ENCODE measurements at regions not wholly inside any gene's neighbourhood (a gene's known extent, or its start where the extent isn't known, plus 50 kb on each side); places are given as distances from the start of the nearest gene placed in this dataset.
"Not testable (repeated sequence)": the region's sequence is repeated elsewhere in the genome, so short reads cannot be mapped to it uniquely, and the experiment has no call there.

GRCh38 chr4:107366900-107367299 is 330.8 kb upstream of the DKK2 start:
- POLR2A ChIA-PET: no interaction called here
- Mint-ChIP-seq H3K27ac (no peak overlapping the region), H3K4me3 (no peak overlapping the region), H3K4me1 (no peaks in the 10 kb centered on the region), H3K27me3 (peaks cover 2 to 23% (median 12%) of the 10 kb centered on the region in 5 donors), H3K9me3 (peaks cover 0 to 9% (median 0%) of the 10 kb centered on the region in 9 donors), H3K36me3 (no peaks in the 10 kb centered on the region)
- no peak for DNase-seq
- ATAC-seq: no peak

GRCh38 chr4:107366016-107366735 is 330.1 kb upstream of the DKK2 start:
- Mint-ChIP-seq H3K4me1 (no peaks in the 10 kb centered on the region), H3K27me3 (peaks cover 2 to 23% (median 12%) of the 10 kb centered on the region in 5 donors), H3K36me3 (no peaks in the 10 kb centered on the region), H3K27ac (no peak overlapping the region), H3K4me3 (no peak overlapping the region), H3K9me3 (peaks cover 0 to 5% (median 0%) of the 10 kb centered on the region in 9 donors)
- POLR2A ChIA-PET: no interaction called here
- DNase-seq (no peak), ATAC-seq (no peak)

GRCh38 chr4:107363125-107363524 is 327.0 kb upstream of the DKK2 start:
- POLR2A ChIA-PET: no interaction called here

GRCh38 chr4:107359208-107359607 is 323.1 kb upstream of the DKK2 start:
- no peak for ATAC-seq
- POLR2A ChIA-PET: no interaction called here
- DNase-seq: no peak
- H3K4me3 Mint-ChIP-seq: no peak overlapping the region
- H3K4me1 Mint-ChIP-seq: no peaks in the 10 kb centered on the region
- H3K9me3 Mint-ChIP-seq: peaks cover 0 to 5% (median 0%) of the 10 kb centered on the region in 9 donors
- no peak overlapping the region for H3K27ac Mint-ChIP-seq
- H3K36me3 Mint-ChIP-seq: no peaks in the 10 kb centered on the region
- peaks cover 0 to 5% (median 2%) of the 10 kb centered on the region in 5 donors for H3K27me3 Mint-ChIP-seq

More at GRCh38 chr4:107363125-107363524, 327.0 kb upstream of the DKK2 start:
- no peak for DNase-seq
- Mint-ChIP-seq H3K27me3 (peaks cover 0 to 13% (median 10%) of the 10 kb centered on the region in 5 donors), H3K4me1 (no peaks in the 10 kb centered on the region), H3K9me3 (peaks cover 0 to 2% (median 0%) of the 10 kb centered on the region in 9 donors), H3K4me3 (no peak overlapping the region), H3K27ac (no peak overlapping the region), H3K36me3 (no peaks in the 10 kb centered on the region)
- ATAC-seq: no peak

- H3K27ac Mint-ChIP-seq, H3K4me1 Mint-ChIP-seq, DNase-seq, H3K36me3 Mint-ChIP-seq, POLR2A ChIA-PET, ATAC-seq, H3K27me3 Mint-ChIP-seq, H3K4me3 Mint-ChIP-seq, H3K9me3 Mint-ChIP-seq: not testable (repeated sequence)
These were observed 318.2 kb upstream of the DKK2 start for GRCh38 chr4:107354304-107354703.

GRCh38 chr4:107351196-107351595 is 315.1 kb upstream of the DKK2 start:
- DNase-seq (no peak), ATAC-seq (no peak)
- Mint-ChIP-seq H3K27me3 (peaks cover 0 to 9% (median 5%) of the 10 kb centered on the region in 5 donors), H3K27ac (no peak overlapping the region), H3K4me3 (no peak overlapping the region), H3K36me3 (no peaks in the 10 kb centered on the region), H3K9me3 (peaks cover 0 to 6% (median 0%) of the 10 kb centered on the region in 9 donors), H3K4me1 (no peaks in the 10 kb centered on the region)
- POLR2A ChIA-PET: no interaction called here

- no peak for DNase-seq
- peaks cover 0 to 5% (median 0%) of the 10 kb centered on the region in 9 donors for H3K9me3 Mint-ChIP-seq
- no peaks in the 10 kb centered on the region for H3K36me3 Mint-ChIP-seq
- peaks cover 0 to 9% (median 5%) of the 10 kb centered on the region in 5 donors for H3K27me3 Mint-ChIP-seq
- H3K4me1 Mint-ChIP-seq: no peaks in the 10 kb centered on the region
- no peak for ATAC-seq
- no peak overlapping the region for H3K4me3 Mint-ChIP-seq
- H3K27ac Mint-ChIP-seq: no peak overlapping the region
- POLR2A ChIA-PET: no interaction called here
These were observed 313.6 kb upstream of the DKK2 start for GRCh38 chr4:107349732-107350131.

- Mint-ChIP-seq H3K27me3 (peaks cover 0 to 9% (median 6%) of the 10 kb centered on the region in 5 donors), H3K4me1 (no peaks in the 10 kb centered on the region), H3K9me3 (peaks cover 0 to 5% (median 0%) of the 10 kb centered on the region in 9 donors), H3K27ac (no peak overlapping the region), H3K36me3 (no peaks in the 10 kb centered on the region), H3K4me3 (no peak overlapping the region)
- ATAC-seq: no peak
- POLR2A ChIA-PET: no interaction called here
- no peak for DNase-seq
These were observed 313.2 kb upstream of the DKK2 start for GRCh38 chr4:107349266-107349665.

- no peaks in the 10 kb centered on the region for H3K4me1 Mint-ChIP-seq
- no peak overlapping the region for H3K4me3 Mint-ChIP-seq
- H3K36me3 Mint-ChIP-seq: no peaks in the 10 kb centered on the region
- no peak for DNase-seq
- no peak for ATAC-seq
- H3K27ac Mint-ChIP-seq: no peak overlapping the region
- POLR2A ChIA-PET: no interaction called here
- H3K27me3 Mint-ChIP-seq: peaks cover 0 to 6% (median under 1%) of the 10 kb centered on the region in 5 donors
- H3K9me3 Mint-ChIP-seq: no peaks in the 10 kb centered on the region
These were observed 312.3 kb upstream of the DKK2 start for GRCh38 chr4:107348188-107349050.

GRCh38 chr4:107333518-107333917 is 297.4 kb upstream of the DKK2 start:
- peaks cover 0 to 14% (median 3%) of the 10 kb centered on the region in 9 donors for H3K9me3 Mint-ChIP-seq
- H3K27me3 Mint-ChIP-seq: peaks cover 1 to 11% (median 2%) of the 10 kb centered on the region in 5 donors
- no peak for DNase-seq
- no peak overlapping the region for H3K4me3 Mint-ChIP-seq
- POLR2A ChIA-PET: no interaction called here
- no peak for ATAC-seq
- no peak overlapping the region for H3K27ac Mint-ChIP-seq
- H3K4me1 Mint-ChIP-seq: no peaks in the 10 kb centered on the region
- H3K36me3 Mint-ChIP-seq: peaks cover 0 to 4% (median 0%) of the 10 kb centered on the region in 3 donors

GRCh38 chr4:107332656-107333055 is 296.5 kb upstream of the DKK2 start:
- not testable (repeated sequence) for H3K4me3 Mint-ChIP-seq, ATAC-seq

GRCh38 chr4:107330916-107331315 is 294.8 kb upstream of the DKK2 start:
- Mint-ChIP-seq H3K27ac (no peak overlapping the region), H3K36me3 (peaks cover 0 to 12% (median 0%) of the 10 kb centered on the region in 3 donors), H3K4me1 (no peaks in the 10 kb centered on the region), H3K9me3 (peaks cover 0 to 24% (median 11%) of the 10 kb centered on the region in 9 donors), H3K27me3 (peaks cover 0 to 11% (median 1%) of the 10 kb centered on the region in 5 donors), H3K4me3 (no peak overlapping the region)
- DNase-seq: no peak
- POLR2A ChIA-PET: no interaction called here
- no peak for ATAC-seq

More at GRCh38 chr4:107332656-107333055, 296.5 kb upstream of the DKK2 start:
- POLR2A ChIA-PET, H3K27ac Mint-ChIP-seq, H3K4me1 Mint-ChIP-seq, DNase-seq: not testable (repeated sequence)
- H3K9me3 Mint-ChIP-seq: peaks cover 0 to 22% (median 11%) of the 10 kb centered on the region in 9 donors
- H3K36me3 Mint-ChIP-seq: peaks cover 0 to 12% (median 0%) of the 10 kb centered on the region in 3 donors
- H3K27me3 Mint-ChIP-seq: peaks cover 0 to 11% (median 2%) of the 10 kb centered on the region in 5 donors

GRCh38 chr4:107319386-107319785 is 283.3 kb upstream of the DKK2 start:
- Mint-ChIP-seq H3K4me1 (no peaks in the 10 kb centered on the region), H3K27ac (no peak overlapping the region), H3K27me3 (peaks cover 0 to 11% (median 7%) of the 10 kb centered on the region in 5 donors), H3K9me3 (peaks cover 0 to 8% (median 2%) of the 10 kb centered on the region in 9 donors), H3K4me3 (no peak overlapping the region), H3K36me3 (no peaks in the 10 kb centered on the region)
- ATAC-seq (no peak), DNase-seq (no peak)
- POLR2A ChIA-PET: no interaction called here
